ENCODE measurements at regions not wholly inside any gene's neighbourhood (a gene's known extent, or its start where the extent isn't known, plus 50 kb on each side); places are given as distances from the start of the nearest gene placed in this dataset.

- Histone ChIP-seq H3K79me2 (no peaks in the 10 kb centered on the region), H3K9me3 (ENCODE audit: low read depth) (no peaks in the 10 kb centered on the region), H2AFZ (no peak overlapping the region), H3K27ac (no peak overlapping the region), H3K27me3 (no peaks in the 10 kb centered on the region), H4K20me1 (ENCODE audit: insufficient read depth, poor library complexity, severe bottlenecking) (no peaks in the 10 kb centered on the region), H3K4me3 (no peak overlapping the region), H3K4me1 (ENCODE audit: insufficient read depth) (peaks cover 15% of the 10 kb centered on the region), H3K4me2 (no peak overlapping the region), H3K9me2 (replicated peaks; ENCODE audit: insufficient read depth) (no peaks in the 10 kb centered on the region), H3K36me3 (replicated peaks; ENCODE audit: insufficient read depth, low read depth) (no peaks in the 10 kb centered on the region)
- TF ChIP-seq EZH2 (IDR thresholded peaks at IDR 0.05; ENCODE audit: borderline replicate concordance) (no peak), EZH2phosphoT487 (IDR thresholded peaks at IDR 0.05; ENCODE audit: low read depth, severe bottlenecking, unreplicated experiment) (no peak), CTCF (IDR thresholded peaks at IDR 0.05; ENCODE audit: poor library complexity) (no peak)
- WGBS (ENCODE audit: low lambda C conversion rate, missing lambda C conversion rate), result 55% methylated on average over 4 of the region's 4 CpGs
- DNase-seq (ENCODE audit: low spot score), result no peak
Observed at GRCh38 chr12:65606008-65606766, 218.1 kb upstream of the HMGA2 start.

- Histone ChIP-seq H3K27ac (peak overlapping the region; percentile 61), H3K4me2 (peak overlapping the region; percentile 3)
Observed at GRCh38 chr12:65607401-65607841, 216.9 kb upstream of the HMGA2 start.

GRCh38 chr12:65608319-65608916, 215.9 kb upstream of the HMGA2 start:
- no peaks in the 10 kb centered on the region for H3K9me3 ChIP-seq (ENCODE audit: low read depth)
- DNase-seq (ENCODE audit: low spot score), result no peak
- no peak overlapping the region for H3K4me2 ChIP-seq
- TF ChIP-seq EZH2 (IDR thresholded peaks at IDR 0.05; ENCODE audit: borderline replicate concordance) (no peak), CTCF (IDR thresholded peaks at IDR 0.05; ENCODE audit: poor library complexity) (no peak), EZH2phosphoT487 (IDR thresholded peaks at IDR 0.05; ENCODE audit: low read depth, severe bottlenecking, unreplicated experiment) (no peak)
- H2AFZ ChIP-seq, result no peak overlapping the region
- H3K27ac ChIP-seq, result peak overlapping the region; percentile 61
- H3K4me1 ChIP-seq (ENCODE audit: insufficient read depth), result no peaks in the 10 kb centered on the region
- H3K36me3 ChIP-seq (replicated peaks; ENCODE audit: insufficient read depth, low read depth), result no peaks in the 10 kb centered on the region
- WGBS (ENCODE audit: low lambda C conversion rate, missing lambda C conversion rate), result 67% methylated on average over 2 of the region's 2 CpGs
- H3K27me3 ChIP-seq, result no peaks in the 10 kb centered on the region
- no peaks in the 10 kb centered on the region for H3K79me2 ChIP-seq
- H3K4me3 ChIP-seq, result no peak overlapping the region
- H4K20me1 ChIP-seq (ENCODE audit: insufficient read depth, poor library complexity, severe bottlenecking), result no peaks in the 10 kb centered on the region
- H3K9me2 ChIP-seq (replicated peaks; ENCODE audit: insufficient read depth), result no peaks in the 10 kb centered on the region

More at GRCh38 chr12:65607401-65607841, 216.9 kb upstream of the HMGA2 start:
- no peaks in the 10 kb centered on the region for H3K9me2 ChIP-seq (replicated peaks; ENCODE audit: insufficient read depth)
- no peaks in the 10 kb centered on the region for H3K9me3 ChIP-seq (ENCODE audit: low read depth)
- no peaks in the 10 kb centered on the region for H4K20me1 ChIP-seq (ENCODE audit: insufficient read depth, poor library complexity, severe bottlenecking)
- WGBS (ENCODE audit: low lambda C conversion rate, missing lambda C conversion rate), result 27% methylated on average over 3 of the region's 3 CpGs
- TF ChIP-seq CTCF (IDR thresholded peaks at IDR 0.05; ENCODE audit: poor library complexity), result no peak
- TF ChIP-seq EZH2phosphoT487 (IDR thresholded peaks at IDR 0.05; ENCODE audit: low read depth, severe bottlenecking, unreplicated experiment), result no peak
- no peak for TF ChIP-seq EZH2 (IDR thresholded peaks at IDR 0.05; ENCODE audit: borderline replicate concordance)
- H3K79me2 ChIP-seq, result no peaks in the 10 kb centered on the region
- no peaks in the 10 kb centered on the region for H3K27me3 ChIP-seq
- no peak overlapping the region for H3K4me3 ChIP-seq
- H2AFZ ChIP-seq, result no peak overlapping the region
- H3K4me1 ChIP-seq (ENCODE audit: insufficient read depth), result peaks cover 9% of the 10 kb centered on the region
- peak; percentile 28 for DNase-seq (ENCODE audit: low spot score)
- no peaks in the 10 kb centered on the region for H3K36me3 ChIP-seq (replicated peaks; ENCODE audit: insufficient read depth, low read depth)

Data from hepatocyte (in vitro differentiated cells).